Stimulated activated CD4-positive, alpha-beta T cell treated with anti-CD3 and anti-CD28 coated beads, Interleukin-2, amount 100 ng/mL, for 24 hours (primary cell): ENCODE measurements at regions not wholly inside any gene's neighbourhood (a gene's known extent, or its start where the extent isn't known, plus 50 kb on each side); places are given as distances from the start of the nearest gene placed in this dataset.
A peak's percentile ranks its signal among the peaks of the same experiment; 100 is the strongest.
"Not testable (repeated sequence)": the region's sequence is repeated elsewhere in the genome, so short reads cannot be mapped to it uniquely, and the experiment has no call there.

Experiments used
- DNase-seq, 2 donors: peaks; one replicate each; pipeline ENCODE4 v3.0.0-alpha.2; 2020

DNA sequence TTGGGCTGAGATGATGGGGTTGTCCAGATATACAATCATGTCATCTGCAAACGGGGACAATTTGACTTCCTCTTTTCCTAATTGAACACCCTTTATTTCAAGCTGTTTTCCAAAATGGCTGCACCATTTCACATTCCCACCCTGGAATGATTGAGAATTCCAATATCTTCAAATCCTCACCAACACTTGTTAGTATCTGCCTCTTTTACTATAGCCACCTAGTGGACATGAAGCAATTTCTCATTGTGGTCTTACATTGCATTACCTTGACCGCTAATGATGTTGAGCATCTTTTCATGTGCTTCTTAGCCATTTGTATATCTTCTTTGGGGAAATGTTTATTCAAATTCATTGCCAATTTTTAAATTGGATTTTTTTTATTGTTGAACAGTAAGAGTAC is 364.8 kb downstream of the SMARCA1 start:
- no peak for DNase-seq

DNA sequence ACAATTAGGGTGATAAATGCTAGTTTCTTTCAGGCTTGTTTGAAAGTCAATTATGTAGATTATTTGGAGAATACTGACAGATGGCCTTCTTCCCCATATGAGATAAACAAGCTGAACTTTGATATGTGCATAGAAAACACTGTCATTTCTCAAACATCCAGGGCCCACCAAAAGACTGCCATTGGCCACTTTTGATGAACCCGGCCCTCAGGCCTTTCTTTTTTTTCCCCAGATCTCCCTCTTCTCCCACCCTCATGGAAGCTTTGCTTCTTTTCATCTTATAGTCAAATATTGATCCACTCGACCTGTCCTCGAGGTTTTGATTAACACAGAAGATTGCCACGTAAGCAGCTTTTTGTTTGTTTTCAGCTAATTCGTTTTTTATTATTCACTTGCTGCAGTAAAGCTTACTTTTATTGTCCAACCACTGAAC is 377.4 kb downstream of the SMARCA1 start:
- no peak for DNase-seq

- DNase-seq = no peak
Observed at GRCh38 chrX:129145385-129145784, 377.9 kb downstream of the SMARCA1 start.

GRCh38 chrX:129144172-129145038 is 378.9 kb downstream of the SMARCA1 start:
- DNase-seq = no peak

- no peak for DNase-seq
Observed at GRCh38 chrX:129139837-129140598, 383.3 kb downstream of the SMARCA1 start.

GRCh38 chrX:129125122-129125914 is 398.0 kb downstream of the SMARCA1 start:
- DNase-seq = no peak

DNA sequence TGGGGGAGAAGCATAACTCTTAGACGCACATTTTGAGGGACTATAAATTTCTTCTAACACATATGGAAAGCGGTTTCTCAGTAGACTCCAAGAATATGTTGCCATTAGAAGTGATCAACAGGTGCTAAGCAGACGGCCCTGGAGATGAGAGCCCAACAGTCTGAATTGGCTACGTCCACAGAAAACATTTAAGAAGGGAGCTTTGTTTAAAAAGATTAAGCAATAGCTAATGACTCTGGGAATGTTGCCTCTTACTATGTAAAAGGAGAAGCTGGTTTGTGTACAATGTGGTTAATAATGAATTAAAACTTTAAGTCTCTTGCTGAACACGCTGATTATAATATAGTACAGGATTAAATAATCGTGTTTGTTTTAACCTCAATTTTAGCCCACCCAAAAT is 399.5 kb downstream of the SMARCA1 start:
- no peak for DNase-seq

- no peak for DNase-seq
Observed at GRCh38 chrX:129116676-129117470, 406.4 kb downstream of the SMARCA1 start.

DNA sequence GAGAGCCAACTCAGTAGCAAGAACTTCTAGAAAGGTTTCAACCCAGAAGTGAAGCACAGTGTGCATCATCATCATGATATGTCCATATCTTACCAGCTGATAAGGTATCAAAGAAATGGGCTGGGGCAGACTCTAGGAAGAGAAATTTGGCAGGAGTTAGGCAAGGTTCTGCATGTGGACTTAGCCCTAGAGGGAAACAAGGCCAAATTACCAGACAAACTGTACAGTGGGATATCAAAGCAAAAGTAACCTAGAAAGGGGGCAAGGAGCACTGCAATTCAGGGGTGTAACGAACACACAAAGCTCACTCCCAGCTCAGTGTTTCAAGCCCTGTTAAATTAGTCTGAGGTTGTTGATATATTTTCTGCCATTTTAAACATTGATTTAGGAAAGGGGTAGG is 407.4 kb downstream of the SMARCA1 start:
- no peak for DNase-seq

DNA sequence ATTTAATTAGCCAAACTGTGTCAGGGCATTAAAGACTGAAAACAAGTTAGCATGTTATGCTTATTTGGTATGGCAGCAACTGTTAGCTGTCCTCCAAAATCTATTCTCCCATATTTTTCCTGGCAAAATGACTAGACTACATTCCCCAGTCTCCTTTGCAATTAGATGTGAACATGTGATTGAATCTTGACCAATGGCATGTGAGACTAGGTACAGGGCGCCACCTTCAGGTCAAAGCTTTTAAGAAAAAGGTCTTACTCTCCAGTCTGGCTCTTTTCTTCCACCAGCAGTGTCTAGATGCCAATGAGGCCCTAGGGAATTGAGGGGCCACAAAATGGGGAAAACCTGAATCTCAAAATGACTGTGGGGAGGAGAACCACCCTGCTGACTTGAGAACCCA is 408.2 kb downstream of the SMARCA1 start:
- DNase-seq = peak in 1 of 2 donors; percentile 17

DNA sequence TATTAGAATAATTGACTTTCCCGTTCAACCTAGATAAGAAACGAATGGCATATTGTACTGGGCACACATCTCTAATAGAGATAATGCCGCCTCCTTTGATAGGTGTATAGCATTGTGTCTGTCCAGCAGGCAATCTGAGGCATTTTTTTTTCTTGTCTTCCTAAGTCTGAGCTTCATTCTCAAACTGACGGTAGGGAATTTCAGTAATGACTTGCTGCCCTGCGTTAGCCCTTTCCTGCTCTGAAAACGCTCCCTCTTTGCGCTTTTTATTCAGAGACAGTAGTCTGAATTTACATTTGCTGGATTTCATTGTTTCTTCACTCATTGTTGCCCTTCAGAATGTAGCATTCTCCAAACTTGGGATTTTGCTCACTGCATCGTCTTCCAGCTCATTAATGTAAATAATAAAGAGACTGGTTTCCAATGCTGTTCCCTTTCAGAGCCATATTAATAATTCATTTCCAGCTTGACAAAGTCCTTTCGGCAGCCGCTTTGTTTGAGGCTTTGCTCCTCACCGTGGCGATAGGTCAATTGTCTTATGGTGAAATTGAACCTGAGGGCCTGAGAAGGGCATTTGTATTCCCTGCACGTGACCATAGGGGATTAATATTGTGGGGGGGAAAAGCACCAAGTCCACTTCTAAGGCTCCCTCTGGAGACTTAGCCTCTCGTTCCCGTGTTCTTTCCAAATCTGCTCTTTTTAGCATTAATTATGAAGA is 412.1 kb downstream of the SMARCA1 start:
- DNase-seq = no peak

DNA sequence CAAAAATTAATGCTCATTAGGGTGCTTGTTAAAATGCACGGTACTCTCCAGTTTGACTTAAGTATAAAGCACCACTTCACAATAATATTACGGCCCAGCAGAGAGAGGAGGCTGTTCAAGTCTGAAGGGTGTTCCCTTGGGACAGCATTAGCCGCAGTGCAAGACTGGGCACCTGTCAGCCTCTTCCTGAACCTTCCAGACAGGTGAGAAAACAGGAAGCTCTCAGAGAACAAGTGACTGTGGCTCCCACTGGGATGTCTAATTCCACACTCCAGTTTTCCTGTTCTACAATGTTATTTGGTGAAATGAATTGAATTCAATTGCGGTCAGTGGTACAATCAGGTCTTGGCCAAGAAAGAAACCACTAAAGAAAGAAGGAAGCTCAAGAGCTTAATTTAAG is 414.4 kb downstream of the SMARCA1 start:
- no peak for DNase-seq

- no peak for DNase-seq
Observed at GRCh38 chrX:129099207-129099606, 424.1 kb downstream of the SMARCA1 start.

DNA sequence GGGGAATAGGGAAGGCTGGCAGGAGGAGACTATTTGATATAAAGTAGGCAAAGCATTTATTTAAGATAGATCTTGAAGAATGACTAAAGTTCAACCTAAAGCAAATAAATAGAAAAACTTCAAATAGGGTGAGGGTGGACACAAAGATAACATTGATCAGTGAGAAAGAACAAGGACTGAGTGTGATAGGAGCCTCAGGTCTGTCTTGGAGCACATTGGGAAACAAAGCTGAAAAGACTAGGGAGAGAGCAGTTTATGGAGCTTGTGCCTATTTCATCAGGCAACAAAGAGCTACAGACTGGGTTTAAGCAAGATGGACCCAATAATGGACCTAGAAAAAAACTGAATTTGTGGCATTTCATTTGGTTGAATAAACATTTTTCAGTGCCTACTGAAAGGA is 425.6 kb downstream of the SMARCA1 start:
- DNase-seq = no peak

- no peak for DNase-seq
Observed at GRCh38 chrX:129093706-129094105, 429.6 kb downstream of the SMARCA1 start.

- no peak for DNase-seq
Observed at GRCh38 chrX:129092757-129093156, 430.5 kb downstream of the SMARCA1 start.

DNA sequence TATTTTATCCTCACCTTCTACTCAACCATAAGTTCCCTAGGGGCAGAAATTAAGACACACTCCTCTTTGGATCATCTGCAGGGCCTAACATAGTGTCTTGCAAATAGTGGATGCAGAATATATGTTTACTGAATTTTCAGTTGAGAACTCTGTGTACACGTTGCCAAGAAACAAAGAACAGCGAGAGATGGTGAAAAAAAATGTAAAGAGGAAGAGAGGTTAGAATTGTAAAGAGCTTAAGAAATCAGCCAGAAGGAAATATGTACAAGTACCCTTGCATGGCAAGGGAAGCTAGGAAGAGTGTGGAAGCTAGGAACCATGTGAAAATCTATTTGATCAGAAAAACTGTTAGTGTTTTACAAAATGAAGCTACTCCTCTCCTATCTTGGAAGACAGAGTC is 431.0 kb downstream of the SMARCA1 start:
- no peak for DNase-seq

GRCh38 chrX:129091097-129091496 is 432.2 kb downstream of the SMARCA1 start:
- no peak for DNase-seq

DNA sequence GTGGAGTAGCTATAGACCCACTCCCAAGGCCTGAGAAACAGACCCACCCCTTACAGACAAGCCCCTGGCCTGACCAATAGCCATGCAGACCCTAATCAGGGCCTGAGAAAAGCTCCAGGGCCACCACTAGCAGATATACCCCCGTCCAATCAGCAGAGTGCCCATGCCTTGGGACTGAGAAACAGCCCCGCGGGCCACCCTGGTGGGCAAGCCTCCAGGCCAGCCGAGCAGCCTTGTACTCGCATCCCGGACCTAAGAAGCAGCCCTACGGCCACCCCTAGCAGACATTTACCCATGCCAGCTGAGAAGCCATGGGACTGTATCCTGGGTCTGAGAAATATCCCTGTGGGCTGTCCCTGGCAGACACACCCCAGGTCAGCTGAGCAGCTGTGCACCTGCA is 436.5 kb downstream of the SMARCA1 start:
- DNase-seq = no peak

DNA sequence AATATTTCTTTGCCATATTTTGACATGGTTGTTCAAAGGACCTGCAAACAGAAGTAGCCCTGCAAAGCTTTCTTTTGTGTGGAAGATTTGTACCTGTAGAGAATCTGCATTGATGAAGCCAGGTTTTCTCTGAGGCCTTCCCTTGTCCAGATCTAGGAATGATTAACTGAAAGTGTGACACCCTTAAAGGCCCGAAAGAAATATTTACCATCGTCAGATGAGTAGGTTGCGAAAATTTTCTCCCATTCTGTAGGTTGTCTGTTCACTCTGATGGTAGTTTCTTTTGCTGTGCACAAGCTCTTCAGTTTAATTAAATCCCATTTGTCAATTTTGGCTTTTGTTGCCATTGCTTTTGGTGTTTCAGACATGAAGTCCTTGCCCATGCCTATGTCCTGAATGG is 439.0 kb downstream of the SMARCA1 start:
- DNase-seq = not testable (repeated sequence)

- DNase-seq = no peak
Observed at GRCh38 chrX:129077424-129078170, 445.7 kb downstream of the SMARCA1 start.
